GM19043 (cell line): ENCODE measurements at regions not wholly inside any gene's neighbourhood (a gene's known extent, or its start where the extent isn't known, plus 50 kb on each side); places are given as distances from the start of the nearest gene placed in this dataset.

ENCODE experiments used
- ATAC-seq: cut with Tn5 transposase; IDR thresholded peaks from one replicate; pipeline ENCODE4 v1.9.1; 2021; ENCODE audit warnings: low read depth; ENCODE audit not compliant: unreplicated experiment

- no peak for ATAC-seq
Observed at GRCh38 chr15:36479200-36479896, 100.1 kb upstream of the CDIN1 start.

- no peak for ATAC-seq
Observed at GRCh38 chr15:36481156-36481555, 98.3 kb upstream of the CDIN1 start.

GRCh38 chr15:36483409-36483808 lies 96.0 kb upstream of the CDIN1 start:
- no peak for ATAC-seq

- no peak for ATAC-seq
Observed at GRCh38 chr15:36484038-36484778, 95.2 kb upstream of the CDIN1 start.

- no peak for ATAC-seq
Observed at GRCh38 chr15:36491912-36492311, 87.5 kb upstream of the CDIN1 start.

GRCh38 chr15:36495456-36495991 lies 83.9 kb upstream of the CDIN1 start:
- no peak for ATAC-seq

- ATAC-seq: no peak
Observed at GRCh38 chr15:36497901-36498300, 81.5 kb upstream of the CDIN1 start.

- no peak for ATAC-seq
Observed at GRCh38 chr15:36498401-36498800, 81.0 kb upstream of the CDIN1 start.

- ATAC-seq: no peak
Observed at GRCh38 chr15:36498916-36499315, 80.5 kb upstream of the CDIN1 start.

- ATAC-seq: no peak
Observed at GRCh38 chr15:36499412-36500389, 79.7 kb upstream of the CDIN1 start.

GRCh38 chr15:36501063-36501678 lies 78.3 kb upstream of the CDIN1 start:
- ATAC-seq: no peak

GRCh38 chr15:36502509-36502908 lies 76.9 kb upstream of the CDIN1 start:
- ATAC-seq: no peak

GRCh38 chr15:36506733-36507356 lies 72.6 kb upstream of the CDIN1 start:
- no peak for ATAC-seq

- ATAC-seq: no peak
Observed at GRCh38 chr15:36507458-36507857, 72.0 kb upstream of the CDIN1 start.

GRCh38 chr15:36511594-36511993 lies 67.8 kb upstream of the CDIN1 start:
- ATAC-seq: no peak

GRCh38 chr15:36517758-36518157 lies 61.7 kb upstream of the CDIN1 start:
- no peak for ATAC-seq

GRCh38 chr15:36519067-36519466 lies 60.4 kb upstream of the CDIN1 start:
- ATAC-seq: no peak

GRCh38 chr15:36525430-36525829 lies 54.0 kb upstream of the CDIN1 start:
- ATAC-seq: no peak

- ATAC-seq: no peak
Observed at GRCh38 chr15:36527235-36528162, 51.9 kb upstream of the CDIN1 start.
